Central memory CD8-positive, alpha-beta T cell (primary cell): ENCODE measurements at regions not wholly inside any gene's neighbourhood (a gene's known extent, or its start where the extent isn't known, plus 50 kb on each side); places are given as distances from the start of the nearest gene placed in this dataset.

Experiments used
- ATAC-seq: fragments of 150-1000 bp; cut with Tn5 transposase; replicated peaks from 2 replicates; pipeline ENCODE4 v1.10.0; 2022; ENCODE audit warnings: mild to moderate bottlenecking, moderate FRiP score, moderate number of reproducible peaks; ENCODE audit not compliant: poor library complexity, severe bottlenecking; ENCODE audit errors: extremely low read depth
- DNase-seq, 2 donors: peaks; one replicate each; pipeline ENCODE4 v3.0.0; 2021; ENCODE audit warnings: low spot score in 2 of 2
- H3K27ac Mint-ChIP-seq: one replicate; pipeline ENCODE4 v1.8.0; 2022; ENCODE audit warnings: low read depth, mild to moderate bottlenecking, moderate library complexity, mixed read lengths
- H3K27me3 Mint-ChIP-seq: one replicate; pipeline ENCODE4 v1.8.0; 2022; ENCODE audit warnings: mixed read lengths
- H3K36me3 Mint-ChIP-seq: one replicate; pipeline ENCODE4 v1.8.0; 2022; ENCODE audit warnings: mild to moderate bottlenecking, moderate library complexity, mixed read lengths; ENCODE audit not compliant: insufficient read depth
- H3K4me1 Mint-ChIP-seq: one replicate; pipeline ENCODE4 v1.8.0; 2022; ENCODE audit warnings: mixed read lengths
- H3K4me3 Mint-ChIP-seq: one replicate; pipeline ENCODE4 v1.8.0; 2022; ENCODE audit warnings: mild to moderate bottlenecking, moderate library complexity, mixed read lengths
- H3K9me3 Mint-ChIP-seq: one replicate; pipeline ENCODE4 v1.8.0; 2022; ENCODE audit warnings: mixed read lengths

DNA sequence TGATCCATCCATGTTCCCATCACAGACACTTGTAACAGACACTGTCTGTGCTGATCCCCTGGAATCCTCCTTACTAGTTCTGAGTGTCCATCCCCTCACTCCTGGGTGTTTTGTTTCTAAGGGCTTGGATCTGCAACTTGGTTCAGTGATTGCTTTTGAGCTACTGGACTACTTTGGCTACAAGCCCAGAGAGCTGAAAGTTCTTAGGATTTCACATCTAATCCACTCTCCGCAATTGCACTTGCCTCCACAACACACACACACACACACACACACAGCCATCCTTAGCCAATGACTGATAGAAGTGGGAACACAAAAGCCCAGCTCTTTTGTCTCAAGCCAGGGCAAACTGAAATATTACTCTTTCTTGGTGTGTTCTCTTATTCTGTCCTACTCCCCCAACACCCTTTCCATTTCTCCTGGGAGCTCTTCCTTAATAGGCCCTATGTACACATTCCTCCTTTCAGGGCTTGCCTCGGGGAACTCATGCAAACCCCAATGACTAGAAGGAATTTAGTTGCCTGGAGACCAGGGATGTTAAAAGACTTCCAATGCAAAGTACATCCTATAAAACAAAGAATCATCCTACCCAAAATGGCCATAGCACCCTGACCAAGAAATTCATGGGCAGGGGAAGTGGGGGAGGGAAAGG is 206.1 kb upstream of the UBE2E2 start:
- H3K36me3 Mint-ChIP-seq = no peaks in the 10 kb centered on the region
- peaks cover 13% of the 10 kb centered on the region for H3K9me3 Mint-ChIP-seq
- H3K27ac Mint-ChIP-seq = no peak overlapping the region
- H3K4me3 Mint-ChIP-seq = no peak overlapping the region
- no peaks in the 10 kb centered on the region for H3K4me1 Mint-ChIP-seq
- no peak for ATAC-seq
- H3K27me3 Mint-ChIP-seq = no peaks in the 10 kb centered on the region
- no peak for DNase-seq

DNA sequence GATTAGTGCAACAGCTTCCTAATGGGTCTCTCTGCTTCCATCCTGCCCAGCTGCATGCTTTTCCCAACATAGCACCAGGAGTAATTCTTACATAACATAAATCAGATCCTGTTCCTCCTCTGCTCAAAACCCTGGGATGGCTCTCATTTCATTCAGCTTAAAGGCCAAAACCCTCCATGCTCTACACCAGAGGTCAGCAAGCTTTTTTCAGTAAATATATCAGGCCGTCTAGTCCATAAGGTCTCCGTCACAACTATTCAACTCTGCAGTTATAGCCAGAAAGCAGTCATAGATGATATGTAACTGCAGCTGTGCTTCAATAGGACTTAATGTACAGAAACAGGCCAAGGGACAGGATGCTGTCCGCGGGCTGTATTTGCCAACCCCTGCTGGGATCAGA is 202.8 kb upstream of the UBE2E2 start:
- no peak overlapping the region for H3K27ac Mint-ChIP-seq
- no peak for ATAC-seq
- H3K36me3 Mint-ChIP-seq = no peaks in the 10 kb centered on the region
- H3K9me3 Mint-ChIP-seq = peaks cover 13% of the 10 kb centered on the region
- no peaks in the 10 kb centered on the region for H3K4me1 Mint-ChIP-seq
- no peaks in the 10 kb centered on the region for H3K27me3 Mint-ChIP-seq
- no peak for DNase-seq
- no peak overlapping the region for H3K4me3 Mint-ChIP-seq

DNA sequence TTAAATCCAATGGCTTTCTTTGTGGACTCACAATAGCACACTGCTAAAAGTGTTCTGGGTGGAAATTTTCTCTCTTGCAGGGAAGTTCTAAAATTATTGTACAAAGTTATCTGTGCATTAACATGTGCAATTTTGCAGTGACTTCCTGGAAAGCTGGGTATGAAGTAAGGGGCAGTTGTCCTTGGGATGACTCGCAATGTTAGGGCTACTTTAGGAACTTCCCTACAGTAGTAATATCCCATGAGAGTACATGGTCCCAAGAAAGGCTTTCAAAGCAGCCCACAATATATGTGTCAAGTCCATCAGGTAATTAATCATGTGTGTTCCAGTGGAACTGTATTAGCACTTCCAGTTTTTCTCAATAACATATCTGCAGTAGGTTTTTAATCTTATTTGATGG is 201.0 kb upstream of the UBE2E2 start:
- Mint-ChIP-seq H3K9me3 (peaks cover 8% of the 10 kb centered on the region), H3K27me3 (no peaks in the 10 kb centered on the region), H3K27ac (no peak overlapping the region), H3K4me1 (no peaks in the 10 kb centered on the region), H3K36me3 (peaks cover 1% of the 10 kb centered on the region), H3K4me3 (no peak overlapping the region)
- DNase-seq = no peak
- ATAC-seq = no peak

DNA sequence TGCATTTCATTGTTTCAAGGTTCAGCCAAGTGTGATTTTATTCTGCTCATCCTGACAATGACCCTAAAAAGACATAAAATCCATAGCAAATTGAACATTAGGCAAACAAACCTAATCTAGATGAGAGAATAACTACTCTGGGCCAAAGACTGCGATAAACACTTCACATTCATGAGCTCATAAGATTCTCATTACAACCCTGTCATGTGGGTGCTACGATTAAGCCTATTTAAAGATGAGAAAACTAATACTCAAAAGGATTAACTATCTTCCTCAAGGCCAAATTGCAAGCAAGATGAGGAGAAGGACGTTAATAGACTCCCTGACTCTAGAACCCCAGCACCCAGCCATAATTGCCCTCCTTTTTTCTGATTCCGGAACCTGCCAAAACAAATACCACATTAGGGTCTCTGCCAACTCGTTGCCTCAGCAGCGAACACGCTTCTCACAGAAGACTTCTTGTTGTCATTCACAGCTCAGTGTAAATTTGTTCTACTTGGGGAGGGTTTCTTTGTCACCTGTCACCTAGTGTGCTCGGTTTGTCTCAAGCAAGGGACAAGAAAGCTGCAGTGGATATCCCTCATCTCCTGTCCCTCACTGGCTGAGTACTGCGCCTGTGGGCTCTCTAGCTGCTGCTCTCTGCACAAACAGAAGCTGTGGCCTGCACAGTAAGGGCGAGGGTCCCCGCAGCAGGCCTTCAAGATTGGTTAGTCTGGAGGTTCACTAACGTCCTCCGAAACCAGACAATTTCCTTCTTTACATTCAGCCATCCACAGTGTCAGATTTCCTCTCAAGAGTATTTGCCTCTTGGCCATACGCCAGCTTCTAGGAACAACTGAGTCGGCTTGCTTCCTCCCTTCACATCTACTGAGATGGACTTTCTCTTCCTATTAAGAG is 200.0 kb upstream of the UBE2E2 start:
- H3K4me1 Mint-ChIP-seq = no peaks in the 10 kb centered on the region
- no peak overlapping the region for H3K4me3 Mint-ChIP-seq
- H3K9me3 Mint-ChIP-seq = no peaks in the 10 kb centered on the region
- peaks cover 1% of the 10 kb centered on the region for H3K36me3 Mint-ChIP-seq
- no peak overlapping the region for H3K27ac Mint-ChIP-seq
- ATAC-seq = no peak
- H3K27me3 Mint-ChIP-seq = no peaks in the 10 kb centered on the region
- no peak for DNase-seq

DNA sequence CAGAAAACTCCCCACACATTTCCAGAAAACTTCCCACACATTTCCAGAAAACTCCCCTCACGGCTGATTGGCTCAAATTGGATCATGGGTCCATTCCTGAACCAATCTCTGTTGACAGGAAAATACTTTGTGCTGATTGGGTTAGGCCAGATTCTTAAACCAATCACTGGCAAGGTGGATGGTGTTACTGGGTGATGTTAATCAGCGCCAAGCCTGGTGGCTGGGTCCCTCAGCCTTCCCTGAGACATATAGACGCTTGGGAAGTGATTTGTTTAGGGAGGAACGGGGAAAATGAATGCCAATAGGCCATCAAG is 199.4 kb upstream of the UBE2E2 start:
- Mint-ChIP-seq H3K36me3 (peaks cover 1% of the 10 kb centered on the region), H3K4me1 (no peaks in the 10 kb centered on the region), H3K27ac (no peak overlapping the region), H3K4me3 (no peak overlapping the region), H3K9me3 (no peaks in the 10 kb centered on the region), H3K27me3 (no peaks in the 10 kb centered on the region)
- DNase-seq (no peak), ATAC-seq (no peak)

DNA sequence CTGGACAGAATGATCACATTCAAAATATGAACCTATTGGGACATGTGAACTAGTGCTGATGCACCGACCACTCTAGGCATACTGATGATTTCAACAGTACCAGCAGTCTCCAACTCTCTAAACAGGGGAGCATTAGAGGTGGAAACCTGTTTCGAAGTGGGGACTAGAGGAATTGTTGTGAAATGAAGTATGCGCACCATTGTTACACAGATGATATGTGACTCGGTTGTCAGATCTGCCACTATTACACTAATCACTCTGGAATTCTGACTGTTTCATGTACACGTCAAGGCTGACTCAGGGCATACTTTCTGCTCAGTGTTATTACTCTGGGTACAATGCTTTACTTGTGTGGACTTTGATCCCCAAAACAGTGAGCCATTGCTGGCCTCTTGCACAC is 198.2 kb upstream of the UBE2E2 start:
- H3K27me3 Mint-ChIP-seq = no peaks in the 10 kb centered on the region
- DNase-seq = no peak
- peaks cover 1% of the 10 kb centered on the region for H3K36me3 Mint-ChIP-seq
- H3K4me1 Mint-ChIP-seq = no peaks in the 10 kb centered on the region
- no peak for ATAC-seq
- no peak overlapping the region for H3K27ac Mint-ChIP-seq
- peaks cover 3% of the 10 kb centered on the region for H3K9me3 Mint-ChIP-seq
- no peak overlapping the region for H3K4me3 Mint-ChIP-seq

DNA sequence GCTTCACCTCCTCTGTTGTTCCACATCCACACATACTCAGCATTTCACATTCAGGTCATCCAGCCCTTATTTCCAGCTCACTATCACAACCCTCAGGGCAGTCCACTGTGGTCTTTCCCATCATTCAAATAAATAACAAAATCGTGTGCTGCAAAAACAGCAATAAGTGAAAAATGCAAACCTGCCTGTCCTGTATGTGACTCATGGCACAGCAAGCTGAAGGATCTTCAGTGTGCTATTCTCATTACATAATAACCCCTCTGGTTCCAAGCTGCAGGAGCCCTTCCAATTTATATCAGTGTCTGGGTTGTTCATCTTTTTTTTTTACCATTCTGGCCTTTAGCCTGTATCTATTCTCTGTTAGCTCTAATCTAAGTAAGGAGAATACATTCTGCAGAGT is 185.3 kb upstream of the UBE2E2 start:
- Mint-ChIP-seq H3K4me1 (no peaks in the 10 kb centered on the region), H3K4me3 (no peak overlapping the region), H3K27me3 (no peaks in the 10 kb centered on the region), H3K36me3 (no peaks in the 10 kb centered on the region), H3K9me3 (peaks cover 21% of the 10 kb centered on the region), H3K27ac (no peak overlapping the region)
- no peak for DNase-seq
- no peak for ATAC-seq

DNA sequence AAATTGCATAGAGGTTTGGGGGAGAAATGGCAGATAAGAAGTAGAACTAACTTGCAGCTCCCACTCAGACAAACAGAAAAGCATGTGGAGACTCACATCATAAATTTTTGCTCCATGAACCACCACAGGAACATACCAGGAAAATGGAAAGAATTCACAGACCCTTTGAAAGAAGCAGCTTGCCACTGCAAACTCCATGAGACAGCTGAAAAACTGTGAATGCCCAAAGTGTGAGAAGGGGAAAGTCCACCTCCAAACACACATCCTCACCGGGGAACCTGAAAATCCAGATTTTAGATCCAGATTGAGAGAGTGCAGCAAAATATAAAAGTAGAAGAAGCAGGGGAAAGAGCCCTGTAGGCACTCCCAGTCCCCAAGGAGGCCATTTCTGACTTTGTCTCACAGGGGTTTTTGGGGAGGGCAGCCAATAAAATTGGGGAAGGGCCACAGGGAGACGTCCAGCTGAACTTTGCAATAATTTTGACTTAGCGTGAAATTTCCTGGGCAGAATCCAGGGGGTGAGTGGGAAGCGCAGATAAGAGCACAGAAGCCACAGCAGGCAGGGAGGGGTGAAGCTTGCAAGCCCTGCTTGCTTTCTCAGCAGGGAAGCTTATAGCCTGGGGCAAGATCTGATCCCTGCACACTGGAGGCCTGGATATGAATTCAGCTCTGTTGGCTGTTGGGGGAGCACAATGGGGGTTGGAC is 183.4 kb upstream of the UBE2E2 start:
- Mint-ChIP-seq H3K4me3 (no peak overlapping the region), H3K4me1 (no peaks in the 10 kb centered on the region), H3K36me3 (no peaks in the 10 kb centered on the region), H3K9me3 (peaks cover 21% of the 10 kb centered on the region), H3K27me3 (no peaks in the 10 kb centered on the region), H3K27ac (no peak overlapping the region)
- ATAC-seq (no peak), DNase-seq (no peak)

DNA sequence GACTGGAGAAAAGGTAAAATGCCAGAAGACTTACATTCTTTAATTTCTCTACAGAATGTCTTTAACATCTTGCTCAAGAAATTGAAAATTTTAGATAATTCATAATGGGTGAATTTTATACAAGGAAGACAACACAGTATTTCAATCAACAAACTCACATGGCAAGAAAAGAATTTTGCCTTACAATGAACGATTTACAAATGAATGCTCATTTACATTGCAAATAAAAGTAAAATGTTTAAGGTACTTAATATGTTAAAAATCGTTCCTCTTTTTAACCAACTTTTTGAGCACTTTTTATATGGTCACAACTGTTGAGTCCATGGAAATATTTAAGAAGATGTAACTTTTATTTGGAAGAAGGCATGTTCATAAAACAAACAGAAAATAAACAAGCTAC is 174.8 kb upstream of the UBE2E2 start:
- no peaks in the 10 kb centered on the region for H3K27me3 Mint-ChIP-seq
- no peak overlapping the region for H3K27ac Mint-ChIP-seq
- ATAC-seq (no peak), DNase-seq (no peak)
- no peaks in the 10 kb centered on the region for H3K36me3 Mint-ChIP-seq
- no peaks in the 10 kb centered on the region for H3K4me1 Mint-ChIP-seq
- peaks cover 17% of the 10 kb centered on the region for H3K9me3 Mint-ChIP-seq
- H3K4me3 Mint-ChIP-seq = no peak overlapping the region

DNA sequence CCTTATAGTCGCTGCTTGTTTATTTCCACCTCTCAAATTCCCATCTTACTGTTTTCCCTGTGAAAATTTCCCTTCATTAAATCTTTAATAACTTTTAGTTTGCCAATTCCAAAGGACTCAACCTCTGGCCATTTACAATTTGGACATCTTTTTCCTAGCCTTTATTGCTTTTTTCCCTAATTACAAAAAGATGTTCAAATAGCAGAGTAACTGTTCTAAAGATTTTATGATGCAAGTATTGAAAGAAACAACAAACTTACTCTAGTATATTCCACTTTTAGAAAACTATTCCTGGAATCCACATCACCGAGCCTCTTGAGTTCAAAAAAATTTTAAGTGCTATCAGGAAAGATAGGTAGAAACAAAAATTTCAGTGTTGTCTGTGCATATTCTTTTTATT is 174.1 kb upstream of the UBE2E2 start:
- no peaks in the 10 kb centered on the region for H3K36me3 Mint-ChIP-seq
- H3K4me3 Mint-ChIP-seq = no peak overlapping the region
- DNase-seq = no peak
- peaks cover 17% of the 10 kb centered on the region for H3K9me3 Mint-ChIP-seq
- H3K27ac Mint-ChIP-seq = no peak overlapping the region
- ATAC-seq = no peak
- no peaks in the 10 kb centered on the region for H3K27me3 Mint-ChIP-seq
- H3K4me1 Mint-ChIP-seq = no peaks in the 10 kb centered on the region

DNA sequence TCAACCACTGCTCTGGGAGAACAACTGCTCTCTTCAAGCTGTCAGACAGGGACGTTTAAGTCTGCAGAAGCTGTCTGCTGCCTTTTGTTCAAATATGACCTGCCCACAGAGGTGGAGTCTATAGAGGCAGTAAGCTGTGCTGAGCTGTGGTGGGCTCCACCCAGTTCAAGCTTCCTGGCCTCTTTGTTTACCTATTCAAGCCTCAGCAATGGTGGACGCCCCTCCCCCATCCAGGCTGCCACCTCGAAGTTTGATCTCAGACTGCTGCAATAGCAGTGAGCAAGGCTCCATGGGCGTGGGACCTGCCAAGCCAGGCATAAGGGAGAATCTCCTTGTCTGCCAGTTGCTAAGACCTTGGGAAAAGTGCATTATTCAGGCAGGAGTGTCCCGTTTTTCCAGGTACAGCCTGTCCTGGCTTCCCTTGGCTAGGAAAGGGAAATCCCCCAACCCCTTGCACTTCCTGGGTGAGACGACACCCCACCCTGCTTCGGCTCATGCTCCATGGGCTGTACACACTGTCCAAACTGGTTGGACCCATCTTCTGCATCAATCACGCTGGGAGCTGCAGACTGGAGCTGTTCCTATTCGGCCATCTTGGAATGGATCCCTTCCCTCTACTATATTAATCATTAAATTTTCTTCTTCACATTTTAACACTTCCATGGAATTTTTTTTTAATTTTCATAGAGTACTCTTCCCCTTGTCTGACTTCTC is 167.0 kb upstream of the UBE2E2 start:
- no peak for DNase-seq
- H3K9me3 Mint-ChIP-seq = peaks cover 19% of the 10 kb centered on the region

DNA sequence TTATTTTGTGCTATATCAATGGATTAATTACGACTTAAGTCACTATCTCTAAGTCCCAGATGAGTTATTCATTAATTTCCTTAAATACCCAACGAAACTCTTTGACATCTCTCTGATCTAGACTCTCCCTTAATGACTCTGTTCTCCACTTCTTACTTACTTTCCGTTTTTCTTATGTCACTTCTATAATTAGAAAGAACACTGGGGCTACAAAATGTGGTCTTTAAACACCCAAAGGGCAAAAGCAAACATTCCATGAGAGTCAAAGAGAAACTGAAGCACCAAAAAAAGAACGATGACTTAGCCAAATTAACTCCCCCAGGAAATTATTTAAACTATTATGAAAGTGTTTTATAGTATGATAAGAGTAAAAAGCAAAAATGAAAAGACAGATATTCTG is 166.4 kb upstream of the UBE2E2 start:
- Mint-ChIP-seq H3K4me3 (no peak overlapping the region), H3K4me1 (no peaks in the 10 kb centered on the region), H3K9me3 (peaks cover 15% of the 10 kb centered on the region), H3K27me3 (no peaks in the 10 kb centered on the region), H3K36me3 (no peaks in the 10 kb centered on the region), H3K27ac (no peak overlapping the region)
- no peak for ATAC-seq
- DNase-seq = no peak

More for the DNA sequence above, 167.0 kb upstream of the UBE2E2 start:
- Mint-ChIP-seq H3K27ac (no peak overlapping the region), H3K36me3 (no peaks in the 10 kb centered on the region), H3K27me3 (no peaks in the 10 kb centered on the region), H3K4me3 (no peak overlapping the region), H3K4me1 (no peaks in the 10 kb centered on the region)
- ATAC-seq = no peak
